CD4-positive, CD25-positive, alpha-beta regulatory T cell (primary cell): ENCODE measurements at regions not wholly inside any gene's neighbourhood (a gene's known extent, or its start where the extent isn't known, plus 50 kb on each side); places are given as distances from the start of the nearest gene placed in this dataset.

Experiments
- ATAC-seq, 2 donors: fragments of 150-1000 bp; cut with Tn5 transposase; one replicate each; pipeline ENCODE4 v1.10.0; 2021; ENCODE audit warnings: low read depth in 2 of 2, moderate number of reproducible peaks in 2 of 2, moderate library complexity in 1 of 2
- DNase-seq, 3 donors: peaks; one replicate each; pipeline versions ENCODE4 v3.0.0 to v3.0.0-alpha.2; 2012 to 2022; ENCODE audit warnings: mixed read lengths in 1 of 3
- H3K27ac ChIP-seq: one replicate; pipeline ENCODE4 v1.7.0; 2013; ENCODE audit warnings: mild to moderate bottlenecking, low read length; ENCODE audit not compliant: insufficient read depth, poor library complexity, severe bottlenecking
- H3K27me3 ChIP-seq: one replicate; pipeline ENCODE4 v1.7.0; 2013; ENCODE audit warnings: low read length; ENCODE audit not compliant: control insufficient read depth, insufficient read depth
- H3K36me3 ChIP-seq: one replicate; pipeline ENCODE4 v1.7.0; 2013; ENCODE audit warnings: mild to moderate bottlenecking, low read length, moderate library complexity; ENCODE audit not compliant: control insufficient read depth, insufficient read depth
- H3K4me1 ChIP-seq: 2 replicates; pipeline ENCODE4 v1.7.0; 2013; ENCODE audit warnings: mild to moderate bottlenecking, low read length; ENCODE audit not compliant: insufficient read depth, control insufficient read depth, poor library complexity, severe bottlenecking
- H3K4me3 ChIP-seq: one replicate; pipeline ENCODE4 v1.7.0; 2013; ENCODE audit warnings: low read depth, mild to moderate bottlenecking, low read length, moderate library complexity
- H3K9me3 ChIP-seq, 2 experiments: 1 replicate in 1 of 2; 2 replicates in 1 of 2; pipeline ENCODE4 v1.7.0; 2013; ENCODE audit warnings: low read length in 2 of 2, mild to moderate bottlenecking in 1 of 2, moderate library complexity in 1 of 2; ENCODE audit not compliant: control insufficient read depth in 2 of 2
- H3K27ac Mint-ChIP-seq, 3 donors: one replicate each; pipeline ENCODE4 v1.8.0; 2020 to 2022; ENCODE audit warnings: mild to moderate bottlenecking in 3 of 3, mixed read lengths in 3 of 3, moderate library complexity in 2 of 3
- H3K27me3 Mint-ChIP-seq: one replicate; pipeline ENCODE4 v1.8.0; 2022; ENCODE audit warnings: mild to moderate bottlenecking, mixed read lengths
- H3K36me3 Mint-ChIP-seq: one replicate; pipeline ENCODE4 v1.8.0; 2020; ENCODE audit warnings: mixed read lengths
- H3K4me1 Mint-ChIP-seq, 4 donors: one replicate each; pipeline ENCODE4 v1.8.0; 2020 to 2022; ENCODE audit warnings: mixed read lengths in 4 of 4, mild to moderate bottlenecking in 1 of 4
- H3K4me3 Mint-ChIP-seq, 4 donors: one replicate each; pipeline ENCODE4 v1.8.0; 2020 to 2022; ENCODE audit warnings: mild to moderate bottlenecking in 4 of 4, mixed read lengths in 4 of 4, moderate library complexity in 3 of 4
- H3K9me3 Mint-ChIP-seq, 7 donors: one replicate each; pipeline ENCODE4 v1.8.0; 2020 to 2022; ENCODE audit warnings: mixed read lengths in 7 of 7, mild to moderate bottlenecking in 3 of 7, moderate library complexity in 2 of 7

DNA sequence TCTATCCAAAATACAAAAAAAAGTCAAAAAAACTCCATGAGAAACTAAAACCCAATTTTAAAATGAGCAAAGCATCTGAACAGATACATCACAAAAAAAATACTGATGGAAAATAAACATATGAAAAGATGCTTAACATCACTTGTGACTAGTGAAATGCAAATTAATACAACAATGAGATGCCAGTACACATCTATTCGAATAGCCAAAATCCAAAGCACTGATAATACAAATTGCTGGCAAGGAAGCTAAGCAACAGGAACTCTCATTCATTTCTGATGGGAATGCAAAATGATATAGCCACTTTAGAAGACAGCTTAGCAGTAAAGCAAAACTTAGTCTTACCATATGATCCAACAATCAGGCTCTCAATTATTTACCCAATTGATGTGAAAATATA is 190.2 kb upstream of the FN1 start:
- ATAC-seq (no peak), DNase-seq (no peak)
- Mint-ChIP-seq H3K27ac (no peak overlapping the region), H3K9me3 (peaks cover 0 to 4% (median under 1%) of the 10 kb centered on the region in 7 donors), H3K4me1 (no peaks in the 10 kb centered on the region), H3K27me3 (peaks cover 3% of the 10 kb centered on the region), H3K4me3 (no peak overlapping the region), H3K36me3 (no peaks in the 10 kb centered on the region)
- no peaks in the 10 kb centered on the region for H3K36me3 ChIP-seq
- H3K27me3 ChIP-seq, result no peaks in the 10 kb centered on the region
- H3K27ac ChIP-seq, result no peak overlapping the region
- H3K4me3 ChIP-seq, result no peak overlapping the region
- H3K9me3 ChIP-seq, result no peaks in the 10 kb centered on the region
- no peaks in the 10 kb centered on the region for H3K4me1 ChIP-seq

GRCh38 chr2:215625207-215625606 is 189.3 kb upstream of the FN1 start:
- Mint-ChIP-seq H3K27me3 (peaks cover 8% of the 10 kb centered on the region), H3K4me1 (no peaks in the 10 kb centered on the region), H3K36me3 (no peaks in the 10 kb centered on the region), H3K9me3 (peaks cover 0 to 7% (median 0%) of the 10 kb centered on the region in 7 donors), H3K4me3 (no peak overlapping the region), H3K27ac (no peak overlapping the region)
- Histone ChIP-seq H3K27ac (no peak overlapping the region), H3K27me3 (no peaks in the 10 kb centered on the region), H3K4me1 (no peaks in the 10 kb centered on the region), H3K9me3 (no peaks in the 10 kb centered on the region), H3K36me3 (no peaks in the 10 kb centered on the region), H3K4me3 (no peak overlapping the region)
- no peak for ATAC-seq
- DNase-seq, result no peak

DNA sequence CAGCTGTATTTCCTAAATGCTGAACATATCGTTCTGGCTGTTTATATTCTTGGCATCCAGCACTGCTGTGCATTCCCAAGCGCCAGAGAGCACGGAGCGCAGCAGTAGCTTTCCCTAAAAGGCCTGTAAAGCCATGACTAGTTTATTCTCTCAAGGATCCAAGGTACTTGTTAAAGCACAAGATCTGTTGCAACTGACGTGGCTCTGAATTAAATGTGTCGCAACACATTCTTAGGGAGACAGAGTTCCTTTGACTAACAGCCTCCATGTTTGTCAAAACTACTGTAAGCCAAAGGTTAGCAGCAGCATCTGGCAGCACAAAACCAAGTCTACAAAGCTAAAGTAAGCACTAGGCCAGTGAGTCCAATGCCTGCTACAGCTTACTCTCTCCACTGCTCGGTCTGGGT is 188.6 kb upstream of the FN1 start:
- Histone ChIP-seq H3K4me3 (no peak overlapping the region), H3K27me3 (no peaks in the 10 kb centered on the region), H3K9me3 (no peaks in the 10 kb centered on the region), H3K4me1 (no peaks in the 10 kb centered on the region), H3K27ac (no peak overlapping the region), H3K36me3 (no peaks in the 10 kb centered on the region)
- Mint-ChIP-seq H3K9me3 (peaks cover 0 to 7% (median 0%) of the 10 kb centered on the region in 7 donors), H3K27ac (no peak overlapping the region), H3K36me3 (no peaks in the 10 kb centered on the region), H3K4me3 (no peak overlapping the region), H3K4me1 (no peaks in the 10 kb centered on the region), H3K27me3 (peaks cover 8% of the 10 kb centered on the region)
- DNase-seq (no peak), ATAC-seq (no peak)

- no peaks in the 10 kb centered on the region for H3K4me1 Mint-ChIP-seq
- no peak overlapping the region for H3K4me3 Mint-ChIP-seq
- DNase-seq (no peak), ATAC-seq (no peak)
- Histone ChIP-seq H3K27ac (no peak overlapping the region), H3K9me3 (no peaks in the 10 kb centered on the region), H3K36me3 (no peaks in the 10 kb centered on the region), H3K4me1 (no peaks in the 10 kb centered on the region), H3K4me3 (no peak overlapping the region), H3K27me3 (no peaks in the 10 kb centered on the region)
- peaks cover 8% of the 10 kb centered on the region for H3K27me3 Mint-ChIP-seq
- H3K9me3 Mint-ChIP-seq, result peaks cover 0 to 7% (median 0%) of the 10 kb centered on the region in 7 donors
- H3K27ac Mint-ChIP-seq, result no peak overlapping the region
- no peaks in the 10 kb centered on the region for H3K36me3 Mint-ChIP-seq
Observed at GRCh38 chr2:215622837-215623236, 187.0 kb upstream of the FN1 start.

- H3K27ac Mint-ChIP-seq, result no peak overlapping the region
- no peak for DNase-seq
- Histone ChIP-seq H3K36me3 (no peaks in the 10 kb centered on the region), H3K9me3 (no peaks in the 10 kb centered on the region), H3K27me3 (no peaks in the 10 kb centered on the region), H3K27ac (no peak overlapping the region), H3K4me1 (no peaks in the 10 kb centered on the region), H3K4me3 (no peak overlapping the region)
- no peaks in the 10 kb centered on the region for H3K36me3 Mint-ChIP-seq
- no peaks in the 10 kb centered on the region for H3K4me1 Mint-ChIP-seq
- ATAC-seq, result no peak
- peaks cover 0 to 4% (median 0%) of the 10 kb centered on the region in 7 donors for H3K9me3 Mint-ChIP-seq
- H3K27me3 Mint-ChIP-seq, result peaks cover 8% of the 10 kb centered on the region
- no peak overlapping the region for H3K4me3 Mint-ChIP-seq
Observed at GRCh38 chr2:215621381-215621780, 185.5 kb upstream of the FN1 start.

GRCh38 chr2:215620528-215620927 is 184.7 kb upstream of the FN1 start:
- H3K9me3 Mint-ChIP-seq, result peaks cover 0 to 4% (median 0%) of the 10 kb centered on the region in 7 donors
- ATAC-seq (no peak), DNase-seq (no peak)
- Histone ChIP-seq H3K36me3 (no peaks in the 10 kb centered on the region), H3K27me3 (no peaks in the 10 kb centered on the region), H3K4me1 (no peaks in the 10 kb centered on the region), H3K9me3 (no peaks in the 10 kb centered on the region), H3K27ac (no peak overlapping the region), H3K4me3 (no peak overlapping the region)
- H3K27me3 Mint-ChIP-seq, result peaks cover 8% of the 10 kb centered on the region
- H3K36me3 Mint-ChIP-seq, result no peaks in the 10 kb centered on the region
- H3K4me1 Mint-ChIP-seq, result no peaks in the 10 kb centered on the region
- no peak overlapping the region for H3K27ac Mint-ChIP-seq
- H3K4me3 Mint-ChIP-seq, result no peak overlapping the region

DNA sequence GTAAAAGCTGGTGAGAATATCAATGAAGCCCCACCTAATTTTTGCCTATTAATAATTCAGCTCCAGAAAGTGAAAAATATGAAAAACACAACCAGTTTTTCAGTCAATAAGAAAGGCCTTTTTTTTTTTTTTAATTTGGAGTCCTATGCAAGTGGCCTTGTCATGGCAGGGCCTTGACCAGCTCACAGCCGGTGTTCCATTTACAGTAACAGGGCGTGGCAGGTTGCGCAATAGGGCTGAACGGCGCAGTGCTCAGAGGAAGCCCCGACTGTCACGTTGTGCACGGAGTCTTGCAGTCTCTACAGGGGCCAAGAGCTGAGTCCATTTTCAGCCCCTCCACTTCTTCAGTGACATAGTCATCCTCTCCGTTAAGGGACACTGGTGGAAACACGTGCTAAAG is 184.1 kb upstream of the FN1 start:
- ATAC-seq, result no peak
- Mint-ChIP-seq H3K4me1 (no peaks in the 10 kb centered on the region), H3K4me3 (no peak overlapping the region), H3K36me3 (no peaks in the 10 kb centered on the region), H3K27me3 (peaks cover 8% of the 10 kb centered on the region), H3K27ac (no peak overlapping the region), H3K9me3 (peaks cover 0 to 4% (median 0%) of the 10 kb centered on the region in 7 donors)
- Histone ChIP-seq H3K4me3 (no peak overlapping the region), H3K36me3 (no peaks in the 10 kb centered on the region), H3K27ac (no peak overlapping the region), H3K27me3 (no peaks in the 10 kb centered on the region), H3K4me1 (no peaks in the 10 kb centered on the region), H3K9me3 (no peaks in the 10 kb centered on the region)
- no peak for DNase-seq

- DNase-seq (no peak), ATAC-seq (no peak)
- no peaks in the 10 kb centered on the region for H3K4me1 ChIP-seq
- Mint-ChIP-seq H3K4me3 (no peak overlapping the region), H3K4me1 (no peaks in the 10 kb centered on the region), H3K27me3 (peaks cover 8% of the 10 kb centered on the region), H3K9me3 (peaks cover 0 to 5% (median 0%) of the 10 kb centered on the region in 7 donors), H3K27ac (no peak overlapping the region), H3K36me3 (no peaks in the 10 kb centered on the region)
- no peaks in the 10 kb centered on the region for H3K27me3 ChIP-seq
- no peaks in the 10 kb centered on the region for H3K9me3 ChIP-seq
- H3K27ac ChIP-seq, result no peak overlapping the region
- H3K4me3 ChIP-seq, result no peak overlapping the region
- no peaks in the 10 kb centered on the region for H3K36me3 ChIP-seq
Observed at GRCh38 chr2:215619022-215619958, 183.4 kb upstream of the FN1 start.
